ENCODE measurements at regions not wholly inside any gene's neighbourhood (a gene's known extent, or its start where the extent isn't known, plus 50 kb on each side); places are given as distances from the start of the nearest gene placed in this dataset.
"Not testable (repeated sequence)": the region's sequence is repeated elsewhere in the genome, so short reads cannot be mapped to it uniquely, and the experiment has no call there.

DNA sequence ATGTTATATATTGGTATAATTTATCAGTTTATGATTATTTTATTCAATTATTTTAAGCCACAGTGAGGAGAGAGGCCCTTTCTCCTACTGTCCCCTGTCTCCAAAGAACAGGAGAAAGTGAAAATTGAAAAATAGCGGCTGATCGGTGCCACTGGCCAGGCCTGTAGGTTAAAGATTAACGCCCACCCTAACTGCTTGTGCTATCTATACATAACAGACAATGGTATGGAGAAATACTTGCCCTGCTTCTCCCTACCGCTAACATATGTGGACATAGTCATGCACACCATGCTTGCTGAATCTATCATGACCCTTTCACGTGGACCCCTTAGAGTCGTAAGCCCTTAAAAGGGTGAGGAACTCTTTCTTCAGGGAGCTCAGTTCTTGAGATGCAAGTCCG is 67.5 kb downstream of the EIF1AY start:
- H3K27ac Mint-ChIP-seq = no peak overlapping the region
- H3K27me3 Mint-ChIP-seq = no peaks in the 10 kb centered on the region
- ChIA-PET CTCF (no interaction called here), POLR2A (no interaction called here)
- intact Hi-C loops (cut with DNase I, micrococcal nuclease) = loop anchor here in 1 of 2 experiments (10.0 kb wide), 2 partner anchors 908 to 1208 kb away; no protein-coding TSS in a partner anchor
- H3K36me3 Mint-ChIP-seq (ENCODE audit: low read depth) = no peaks in the 10 kb centered on the region
- no peak overlapping the region for H3K4me3 Mint-ChIP-seq
- no peaks in the 10 kb centered on the region for H3K4me1 Mint-ChIP-seq
- peaks cover 3% of the 10 kb centered on the region for H3K9me3 Mint-ChIP-seq (ENCODE audit: low read depth)
- DNase-seq (no peak), ATAC-seq (no peak)

DNA sequence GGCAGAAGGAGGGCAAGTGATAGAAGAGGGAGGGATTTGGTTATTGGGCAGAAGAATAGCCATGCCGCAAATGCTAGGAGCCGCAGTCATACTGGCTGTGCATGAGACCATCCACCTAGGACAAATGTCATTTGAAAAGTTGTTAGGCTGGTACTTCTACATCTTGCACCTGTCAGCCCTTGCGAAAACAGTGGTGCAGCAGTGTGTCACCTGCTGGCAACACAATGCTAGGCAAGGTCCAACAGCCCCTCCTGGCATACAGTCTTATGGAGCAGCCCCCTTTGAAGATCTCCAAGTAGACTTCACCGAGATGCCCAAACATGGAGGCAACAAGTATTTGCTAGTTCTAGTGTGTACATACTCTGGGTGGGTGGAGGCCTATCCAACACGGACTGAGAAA is 72.7 kb downstream of the EIF1AY start:
- Mint-ChIP-seq H3K4me1 (no peaks in the 10 kb centered on the region), H3K9me3 (ENCODE audit: low read depth) (no peaks in the 10 kb centered on the region), H3K36me3 (ENCODE audit: low read depth) (no peaks in the 10 kb centered on the region), H3K4me3 (no peak overlapping the region), H3K27ac (no peak overlapping the region), H3K27me3 (no peaks in the 10 kb centered on the region)
- ChIA-PET CTCF (interaction anchor here (1.3 to 1.4 kb wide), 2 partner anchors 9 to 14 kb away, joined by 3 read pairs; no protein-coding TSS in a partner anchor), POLR2A (no interaction called here)
- intact Hi-C loops (cut with DNase I, micrococcal nuclease) = loop anchor here (2.0 to 10.0 kb wide), 6 partner anchors 89 to 1215 kb away; no protein-coding TSS in a partner anchor
- DNase-seq (peak; percentile 57), ATAC-seq (no peak)

DNA sequence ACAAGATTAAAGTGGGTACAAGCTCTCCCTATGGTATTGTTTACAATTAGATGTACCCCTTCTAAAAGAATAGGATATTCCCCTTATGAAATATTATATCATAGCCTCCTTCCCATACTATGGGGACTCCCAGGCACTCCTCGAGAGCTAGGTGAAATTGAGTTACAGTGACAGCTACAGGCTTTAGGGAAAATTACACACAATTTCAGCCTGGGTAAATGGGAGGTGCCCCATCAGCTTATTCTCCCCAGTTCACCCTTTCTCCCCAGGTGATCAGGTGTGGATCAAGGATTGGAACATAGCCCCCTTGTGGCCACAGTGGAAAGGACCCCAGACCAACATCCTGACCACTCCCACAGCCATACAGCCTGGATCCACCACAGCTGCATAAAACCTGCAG is 73.3 kb downstream of the EIF1AY start:
- H3K27me3 Mint-ChIP-seq; H3K4me3 Mint-ChIP-seq; ATAC-seq; H3K9me3 Mint-ChIP-seq (ENCODE audit: low read depth); H3K27ac Mint-ChIP-seq; H3K4me1 Mint-ChIP-seq; H3K36me3 Mint-ChIP-seq (ENCODE audit: low read depth); POLR2A ChIA-PET: not testable (repeated sequence)
- CTCF ChIA-PET = interaction anchor here (1.3 to 1.4 kb wide), 2 partner anchors 8 to 15 kb away, joined by 3 read pairs; no protein-coding TSS in a partner anchor
- peak; percentile 3 for DNase-seq
- intact Hi-C loops (cut with DNase I, micrococcal nuclease) = loop anchor here (2.0 to 10.0 kb wide), 6 partner anchors 90 to 1216 kb away; no protein-coding TSS in a partner anchor

GRCh38 chrY:20651481-20651880 is 75.9 kb downstream of the EIF1AY start:
- no peaks in the 10 kb centered on the region for H3K27me3 Mint-ChIP-seq
- DNase-seq = no peak
- intact Hi-C loops (cut with DNase I, micrococcal nuclease) = no loop called here
- no peaks in the 10 kb centered on the region for H3K36me3 Mint-ChIP-seq (ENCODE audit: low read depth)
- H3K4me3 Mint-ChIP-seq = no peak overlapping the region
- no peaks in the 10 kb centered on the region for H3K4me1 Mint-ChIP-seq
- ChIA-PET CTCF (interaction anchor here (0.7 kb wide), 1 partner anchor 823 kb away, joined by 3 read pairs; no protein-coding TSS in a partner anchor), POLR2A (no interaction called here)
- no peak for ATAC-seq
- H3K9me3 Mint-ChIP-seq (ENCODE audit: low read depth) = no peaks in the 10 kb centered on the region
- H3K27ac Mint-ChIP-seq = no peak overlapping the region

GRCh38 chrY:20659450-20659849 is 83.9 kb downstream of the EIF1AY start:
- H3K27ac Mint-ChIP-seq = no peak overlapping the region
- POLR2A ChIA-PET = no interaction called here
- intact Hi-C loops (cut with DNase I, micrococcal nuclease) = no loop called here

DNA sequence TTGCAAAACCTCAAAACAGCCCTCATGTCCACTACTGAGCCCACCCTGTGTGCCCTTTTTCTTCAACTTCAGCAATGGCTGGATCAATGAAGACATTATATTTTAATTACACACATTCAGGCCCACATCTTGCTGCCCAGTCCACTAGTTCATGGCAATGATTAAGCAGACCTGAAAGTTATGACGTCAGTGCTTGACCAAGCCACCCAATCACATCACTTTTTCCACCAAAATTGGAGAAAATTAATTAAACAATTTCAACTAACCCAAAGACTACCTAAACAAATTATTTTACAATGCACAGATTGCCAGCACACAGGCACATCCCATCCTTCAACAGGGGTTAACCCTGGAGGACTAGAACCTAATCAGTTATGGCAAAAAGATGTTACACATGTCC is 86.6 kb downstream of the EIF1AY start:
- H3K27ac Mint-ChIP-seq = no peak overlapping the region
- no peak for DNase-seq
- no peaks in the 10 kb centered on the region for H3K4me1 Mint-ChIP-seq
- ATAC-seq = no peak
- ChIA-PET CTCF (no interaction called here), POLR2A (no interaction called here)
- intact Hi-C loops (cut with DNase I, micrococcal nuclease) = no loop called here
- H3K27me3 Mint-ChIP-seq = no peaks in the 10 kb centered on the region
- H3K4me3 Mint-ChIP-seq = no peak overlapping the region
- no peaks in the 10 kb centered on the region for H3K9me3 Mint-ChIP-seq (ENCODE audit: low read depth)
- no peaks in the 10 kb centered on the region for H3K36me3 Mint-ChIP-seq (ENCODE audit: low read depth)

More at GRCh38 chrY:20659450-20659849, 83.9 kb downstream of the EIF1AY start:
- Mint-ChIP-seq H3K9me3 (ENCODE audit: low read depth) (no peaks in the 10 kb centered on the region), H3K4me1 (no peaks in the 10 kb centered on the region), H3K4me3 (no peak overlapping the region), H3K36me3 (ENCODE audit: low read depth) (no peaks in the 10 kb centered on the region), H3K27me3 (no peaks in the 10 kb centered on the region)
- no peak for ATAC-seq
- DNase-seq = no peak
- CTCF ChIA-PET = interaction anchor here (0.9 kb wide), 1 partner anchor 22 kb away, joined by 4 read pairs; no protein-coding TSS in a partner anchor

GRCh38 chrY:20664196-20664595 is 88.6 kb downstream of the EIF1AY start:
- no peaks in the 10 kb centered on the region for H3K27me3 Mint-ChIP-seq
- no peaks in the 10 kb centered on the region for H3K36me3 Mint-ChIP-seq (ENCODE audit: low read depth)
- no peaks in the 10 kb centered on the region for H3K4me1 Mint-ChIP-seq
- H3K4me3 Mint-ChIP-seq = no peak overlapping the region
- ATAC-seq (no peak), DNase-seq (no peak)
- no peak overlapping the region for H3K27ac Mint-ChIP-seq
- intact Hi-C loops (cut with DNase I, micrococcal nuclease) = no loop called here
- ChIA-PET POLR2A (no interaction called here), CTCF (no interaction called here)
- no peaks in the 10 kb centered on the region for H3K9me3 Mint-ChIP-seq (ENCODE audit: low read depth)

GRCh38 chrY:20665357-20665756 is 89.8 kb downstream of the EIF1AY start:
- H3K4me1 Mint-ChIP-seq; intact Hi-C loops (cut with DNase I, micrococcal nuclease); H3K27ac Mint-ChIP-seq; H3K4me3 Mint-ChIP-seq; H3K36me3 Mint-ChIP-seq (ENCODE audit: low read depth); DNase-seq; POLR2A ChIA-PET; H3K9me3 Mint-ChIP-seq (ENCODE audit: low read depth); CTCF ChIA-PET; ATAC-seq; H3K27me3 Mint-ChIP-seq: not testable (repeated sequence)

GRCh38 chrY:20681935-20682334 is 74.0 kb upstream of the RPS4Y2 start:
- intact Hi-C loops (cut with DNase I, micrococcal nuclease) = no loop called here
- CTCF ChIA-PET = interaction anchor here (0.8 kb wide), 1 partner anchor 23 kb away, joined by 4 read pairs; no protein-coding TSS in a partner anchor
- DNase-seq (no peak), ATAC-seq (no peak)
- Mint-ChIP-seq H3K4me1 (peaks cover 6% of the 10 kb centered on the region), H3K27me3 (no peaks in the 10 kb centered on the region), H3K27ac (no peak overlapping the region), H3K9me3 (ENCODE audit: low read depth) (peaks cover 10% of the 10 kb centered on the region), H3K4me3 (no peak overlapping the region), H3K36me3 (ENCODE audit: low read depth) (no peaks in the 10 kb centered on the region)
- POLR2A ChIA-PET = no interaction called here

DNA sequence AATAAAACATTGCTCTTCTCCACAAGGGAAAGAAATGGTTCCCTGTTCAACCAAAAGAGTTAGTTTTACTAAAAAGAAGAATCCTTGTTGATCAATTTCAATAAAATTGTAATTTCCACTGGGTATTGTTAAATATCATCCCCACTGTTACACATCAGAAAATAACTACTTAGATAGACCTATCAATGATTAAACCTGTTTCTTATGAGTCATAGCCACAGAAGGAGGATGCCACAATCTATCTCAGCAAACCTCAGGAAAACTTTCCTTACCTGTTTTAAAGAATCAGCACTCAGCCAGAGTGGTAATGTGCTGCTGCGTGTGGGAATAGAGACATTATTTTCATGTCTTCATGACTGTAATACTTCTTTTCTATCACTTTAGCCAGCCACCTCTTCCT is 72.5 kb upstream of the RPS4Y2 start:
- H3K9me3 Mint-ChIP-seq (ENCODE audit: low read depth) = peaks cover 5% of the 10 kb centered on the region
- H3K4me3 Mint-ChIP-seq = no peak overlapping the region
- DNase-seq (no peak), ATAC-seq (no peak)
- peaks cover 6% of the 10 kb centered on the region for H3K4me1 Mint-ChIP-seq
- no peaks in the 10 kb centered on the region for H3K27me3 Mint-ChIP-seq
- CTCF ChIA-PET = no interaction called here
- no peaks in the 10 kb centered on the region for H3K36me3 Mint-ChIP-seq (ENCODE audit: low read depth)
- no peak overlapping the region for H3K27ac Mint-ChIP-seq
- intact Hi-C loops (cut with DNase I, micrococcal nuclease) = no loop called here
- POLR2A ChIA-PET = no interaction called here

DNA sequence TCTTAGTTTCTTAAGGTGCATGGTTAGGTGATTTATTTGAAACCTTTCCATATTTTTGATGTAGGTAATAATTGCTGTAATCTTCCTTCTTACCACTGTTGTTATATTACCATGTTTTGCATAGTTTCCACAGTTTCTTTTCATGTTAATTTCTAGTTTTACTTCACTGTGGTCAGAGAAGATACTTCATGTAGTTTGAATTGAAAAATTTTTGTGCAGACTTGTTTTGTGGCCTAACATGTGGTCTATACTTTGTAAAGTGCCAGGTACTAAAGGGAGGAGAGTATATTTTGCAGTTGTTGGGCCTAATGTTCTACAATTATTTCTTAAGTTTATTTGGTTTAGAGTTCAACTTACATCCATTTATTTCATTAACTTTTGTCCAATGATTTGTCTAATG is 69.2 kb upstream of the RPS4Y2 start:
- H3K36me3 Mint-ChIP-seq (ENCODE audit: low read depth) = no peaks in the 10 kb centered on the region
- intact Hi-C loops (cut with DNase I, micrococcal nuclease) = loop anchor here in 1 of 2 experiments (5.0 kb wide), 1 partner anchor 51 kb away; no protein-coding TSS in a partner anchor
- ATAC-seq = no peak
- no peak for DNase-seq
- no peak overlapping the region for H3K27ac Mint-ChIP-seq
- no peaks in the 10 kb centered on the region for H3K9me3 Mint-ChIP-seq (ENCODE audit: low read depth)
- CTCF ChIA-PET = no interaction called here
- H3K4me3 Mint-ChIP-seq = no peak overlapping the region
- H3K27me3 Mint-ChIP-seq = no peaks in the 10 kb centered on the region
- POLR2A ChIA-PET = no interaction called here
- peaks cover 6% of the 10 kb centered on the region for H3K4me1 Mint-ChIP-seq

Measured in activated CD4-positive, alpha-beta T cell treated with anti-CD3 and anti-CD28 coated beads for 36 hours (primary cell).